H1 (cell line): ENCODE measurements at regions not wholly inside any gene's neighbourhood (a gene's known extent, or its start where the extent isn't known, plus 50 kb on each side); places are given as distances from the start of the nearest gene placed in this dataset.

Experiments
- CTCF ChIA-PET: fragments of 300-600 bp; sonication (Branson Sonifier 250); formaldehyde crosslinking; loops from one replicate; lab custom pipeline; 2021; ENCODE audit not compliant: partially characterized antibody; lab: Charles Lee
- POLR2A ChIA-PET: fragments of 300-600 bp; sonication (Branson Sonifier 250); formaldehyde crosslinking; loops from one replicate; lab custom pipeline; 2021; ENCODE audit warnings: inconsistent platforms; ENCODE audit not compliant: partially characterized antibody; lab: Charles Lee
- DNase-seq, 2 experiments: peaks; one replicate each; pipeline versions ENCODE4 v3.0.0 to v3.0.0-alpha.2; 2010 to 2022; ENCODE audit warnings: low spot score in 2 of 2, low read depth in 1 of 2, mixed read lengths in 1 of 2
- FAIRE-seq: peaks from 2 replicates; lab custom pipeline; 2011; peaks lifted over from hg19 to GRCh38; lab: Jason Lieb, UNC
- H2AFZ ChIP-seq: 2 replicates; pipeline ENCODE4 v1.8.1; 2012; ENCODE audit warnings: low read length, inconsistent platforms
- H2AK5ac ChIP-seq: 2 replicates; pipeline ENCODE4 v1.6.1; 2013; ENCODE audit warnings: low read depth, low read length
- H2BK120ac ChIP-seq: replicated peaks from 2 replicates; pipeline ENCODE3; 2013; ENCODE audit warnings: low read depth, low read length, inconsistent platforms
- H2BK12ac ChIP-seq: 2 replicates; pipeline ENCODE4 v1.6.1; 2013; ENCODE audit warnings: low read depth, low read length
- H2BK15ac ChIP-seq: 2 replicates; pipeline ENCODE4 v1.6.1; 2013; ENCODE audit warnings: low read length
- H2BK20ac ChIP-seq: 2 replicates; pipeline ENCODE4 v1.6.1; 2013; ENCODE audit warnings: low read length
- H2BK5ac ChIP-seq: 2 replicates; pipeline ENCODE4 v1.6.1; 2013; ENCODE audit warnings: low read depth, low read length
- H3K14ac ChIP-seq: 2 replicates; pipeline ENCODE4 v1.6.1; 2013; ENCODE audit warnings: inconsistent platforms; ENCODE audit not compliant: insufficient read length
- H3K18ac ChIP-seq: 2 replicates; pipeline ENCODE4 v1.6.1; 2013; ENCODE audit warnings: low read length; ENCODE audit errors: extremely low read depth
- H3K23ac ChIP-seq: 2 replicates; pipeline ENCODE4 v1.6.1; 2013; ENCODE audit warnings: inconsistent platforms; ENCODE audit not compliant: insufficient read length
- H3K23me2 ChIP-seq: 2 replicates; pipeline ENCODE4 v1.6.1; 2013; ENCODE audit warnings: low read depth, low read length
- H3K27ac ChIP-seq: 2 replicates; pipeline ENCODE4 v1.6.1; 2011; ENCODE audit warnings: low read depth, low read length, inconsistent platforms
- H3K27me3 ChIP-seq, 4 experiments: replicated peaks in 1 of 4; 1 replicate in 1 of 4; 2 replicates in 3 of 4; pipeline versions ENCODE4 v1.6.1 to v1.8.1; 2011 to 2013; ENCODE audit warnings: low read length in 3 of 4, mild to moderate bottlenecking in 3 of 4, inconsistent platforms in 2 of 4, mixed read lengths in 2 of 4, moderate library complexity in 1 of 4; ENCODE audit not compliant: control insufficient read depth in 3 of 4, insufficient read depth in 3 of 4; ENCODE audit errors: extremely low read depth in 1 of 4
- H3K36me3 ChIP-seq, 4 experiments: 2 replicates each; pipeline versions ENCODE4 v1.6.1 to v1.8.1; 2011 to 2013; ENCODE audit warnings: mild to moderate bottlenecking in 4 of 4, low read length in 3 of 4, moderate library complexity in 2 of 4, control low read depth in 1 of 4, inconsistent platforms in 1 of 4; ENCODE audit not compliant: insufficient read depth in 4 of 4, control insufficient read depth in 2 of 4
- H3K4ac ChIP-seq: replicated peaks from 2 replicates; pipeline ENCODE3; 2013; ENCODE audit warnings: low read length, low read depth, mixed read lengths, inconsistent platforms; ENCODE audit not compliant: insufficient read length
- H3K4me1 ChIP-seq, 4 experiments: replicated peaks in 1 of 4; 1 replicate in 1 of 4; 2 replicates in 3 of 4; pipeline versions ENCODE4 v1.6.1 to v1.8.1; 2011 to 2013; ENCODE audit warnings: low read length in 3 of 4, inconsistent platforms in 2 of 4, mixed read lengths in 1 of 4; ENCODE audit not compliant: insufficient read depth in 4 of 4, control insufficient read depth in 3 of 4
- H3K4me2 ChIP-seq, 2 experiments: 2 replicates each; pipeline versions ENCODE4 v1.6.1 to v1.8.1; 2011 to 2013; ENCODE audit warnings: low read depth in 2 of 2, low read length in 2 of 2, control low read depth in 1 of 2, inconsistent platforms in 1 of 2, mild to moderate bottlenecking in 1 of 2; ENCODE audit not compliant: insufficient read depth in 1 of 2
- H3K4me3 ChIP-seq, 4 experiments: fragments of 200-600, 300-600 bp in 1 of 4; sonication (generic), shearing (Covaris generic), sonication (Bioruptor Twin) in 1 of 4; 2 replicates each; pipeline versions ENCODE4 v1.5.1 to v1.8.1; 2011 to 2016; ENCODE audit warnings: low read length in 4 of 4, low read depth in 3 of 4, control low read depth in 2 of 4, inconsistent platforms in 2 of 4, mild to moderate bottlenecking in 2 of 4, mixed read lengths in 1 of 4, moderate library complexity in 1 of 4; ENCODE audit not compliant: insufficient read depth in 2 of 4; ENCODE audit errors: extremely low read depth in 1 of 4
- H3K56ac ChIP-seq: replicated peaks from 2 replicates; pipeline ENCODE3; 2013; ENCODE audit warnings: low read depth, mild to moderate bottlenecking, mixed read lengths, low read length, inconsistent platforms; ENCODE audit not compliant: insufficient read length
- H3K79me1 ChIP-seq: 2 replicates; pipeline ENCODE4 v1.6.1; 2013; ENCODE audit warnings: low read depth, low read length, control low read depth
- H3K79me2 ChIP-seq, 2 experiments: 2 replicates each; pipeline versions ENCODE4 v1.6.1 to v1.8.1; 2012 to 2013; ENCODE audit warnings: low read length in 2 of 2, mild to moderate bottlenecking in 2 of 2, inconsistent platforms in 1 of 2; ENCODE audit not compliant: insufficient read depth in 2 of 2, control insufficient read depth in 1 of 2
- H3K9ac ChIP-seq, 4 experiments: replicated peaks in 1 of 4; 1 replicate in 1 of 4; 2 replicates in 3 of 4; pipeline versions ENCODE4 v1.6.1 to v1.8.1; 2011 to 2013; ENCODE audit warnings: low read depth in 3 of 4, low read length in 3 of 4, control low read depth in 2 of 4, mild to moderate bottlenecking in 2 of 4, moderate library complexity in 2 of 4, inconsistent platforms in 1 of 4; ENCODE audit errors: extremely low read depth in 1 of 4
- H3K9me3 ChIP-seq, 2 experiments: 2 replicates each; pipeline versions ENCODE4 v1.6.1 to v1.8.1; 2012 to 2013; ENCODE audit warnings: mild to moderate bottlenecking in 2 of 2, moderate library complexity in 2 of 2, control low read depth in 1 of 2, inconsistent platforms in 1 of 2, low read depth in 1 of 2, low read length in 1 of 2, mixed read lengths in 1 of 2; ENCODE audit not compliant: insufficient read depth in 2 of 2
- H4K20me1 ChIP-seq, 2 experiments: replicated peaks in 1 of 2; 2 replicates each; pipeline versions ENCODE3 to v1.8.1; 2011 to 2013; ENCODE audit warnings: inconsistent platforms in 2 of 2, low read length in 2 of 2, mild to moderate bottlenecking in 1 of 2; ENCODE audit not compliant: insufficient read depth in 2 of 2, control insufficient read depth in 1 of 2
- H4K5ac ChIP-seq: 2 replicates; pipeline ENCODE4 v1.6.1; 2013; ENCODE audit warnings: low read length, low read depth, mixed read lengths, inconsistent platforms; ENCODE audit not compliant: insufficient read length
- H4K8ac ChIP-seq: 2 replicates; pipeline ENCODE4 v1.8.0; 2013; ENCODE audit warnings: mild to moderate bottlenecking, moderate library complexity, low read length, inconsistent platforms; ENCODE audit not compliant: insufficient read depth; ENCODE audit errors: extremely low read depth
- H4K91ac ChIP-seq: replicated peaks from 2 replicates; pipeline ENCODE3; 2013; ENCODE audit warnings: low read length, mixed read lengths, inconsistent platforms; ENCODE audit not compliant: insufficient read length
- BACH1 ChIP-seq: IDR thresholded peaks from 2 replicates; pipeline ENCODE4 v1.6.1; 2012; ENCODE audit warnings: low read length, improper control_type of control experiment
- BCL11A ChIP-seq, 2 experiments: IDR thresholded peaks; one replicate each; pipeline ENCODE4 v1.6.1; 2011; ENCODE audit warnings: low read depth in 2 of 2, low read length in 2 of 2, mild to moderate bottlenecking in 2 of 2
- CEBPB ChIP-seq: IDR thresholded peaks from 2 replicates; pipeline ENCODE4 v1.6.1; 2012; ENCODE audit warnings: low read depth, low read length
- CHD2 ChIP-seq: IDR thresholded peaks from 2 replicates; pipeline ENCODE4 v1.6.1; 2012; ENCODE audit warnings: low read length, improper control_type of control experiment
- EP300 ChIP-seq, 2 experiments: IDR thresholded peaks; 1 replicate in 1 of 2; 2 replicates in 1 of 2; pipeline ENCODE4 v1.6.1; 2011 to 2012; ENCODE audit warnings: low read depth in 2 of 2, low read length in 2 of 2, mild to moderate bottlenecking in 2 of 2, borderline replicate concordance in 1 of 2, inconsistent platforms in 1 of 2, moderate library complexity in 1 of 2
- FOSL1 ChIP-seq: IDR thresholded peaks from 2 replicates; pipeline ENCODE4 v1.6.1; 2011; ENCODE audit warnings: mild to moderate bottlenecking, low read depth, low read length, moderate library complexity; ENCODE audit not compliant: insufficient read depth
- KDM5A ChIP-seq: fragments of 200-600 bp; IDR thresholded peaks from 2 replicates; pipeline ENCODE4 v1.7.1; 2012; ENCODE audit warnings: mild to moderate bottlenecking, low read length, inconsistent platforms, mixed read lengths
- POLR2A ChIP-seq, 2 experiments: IDR thresholded peaks; 1 replicate in 1 of 2; 2 replicates in 1 of 2; pipeline ENCODE4 v1.6.1; 2011; ENCODE audit warnings: low read depth in 2 of 2, low read length in 2 of 2, mild to moderate bottlenecking in 2 of 2; ENCODE audit errors: control extremely low read depth in 1 of 2
- POLR2AphosphoS5 ChIP-seq: IDR thresholded peaks from 2 replicates; pipeline ENCODE4 v1.6.1; 2011; ENCODE audit warnings: low read depth, low read length
- RBBP5 ChIP-seq: IDR thresholded peaks from 2 replicates; pipeline ENCODE4 v1.7.1; 2012; ENCODE audit warnings: low read depth, mild to moderate bottlenecking, inconsistent platforms, low read length, moderate library complexity, borderline replicate concordance
- SIRT6 ChIP-seq: IDR thresholded peaks from one replicate; pipeline ENCODE4 v1.7.1; 2012; ENCODE audit warnings: low read length, inconsistent platforms
- SP4 ChIP-seq: IDR thresholded peaks from 2 replicates; pipeline ENCODE4 v1.6.1; 2012; ENCODE audit warnings: low read length, inconsistent platforms
- TCF12 ChIP-seq: IDR thresholded peaks from 2 replicates; pipeline ENCODE4 v1.6.1; 2011; ENCODE audit warnings: low read depth, mild to moderate bottlenecking, low read length
- ZNF274 ChIP-seq: IDR thresholded peaks from 2 replicates; pipeline ENCODE4 v1.7.0; 2012; ENCODE audit warnings: low read length, borderline replicate concordance; ENCODE audit errors: extremely low read depth
- TF ChIP-seq, protein P1 (sequence below), 3 experiments: IDR thresholded peaks; 1 replicate in 2 of 3; 2 replicates in 1 of 3; pipeline versions ENCODE4 v1.5.1 to v1.6.1; 2011; ENCODE audit warnings: low read length in 3 of 3, mild to moderate bottlenecking in 3 of 3, inconsistent platforms in 2 of 3, low read depth in 1 of 3, moderate library complexity in 1 of 3; ENCODE audit not compliant: insufficient read depth in 1 of 3; ENCODE audit errors: control extremely low read depth in 1 of 3

DNA sequence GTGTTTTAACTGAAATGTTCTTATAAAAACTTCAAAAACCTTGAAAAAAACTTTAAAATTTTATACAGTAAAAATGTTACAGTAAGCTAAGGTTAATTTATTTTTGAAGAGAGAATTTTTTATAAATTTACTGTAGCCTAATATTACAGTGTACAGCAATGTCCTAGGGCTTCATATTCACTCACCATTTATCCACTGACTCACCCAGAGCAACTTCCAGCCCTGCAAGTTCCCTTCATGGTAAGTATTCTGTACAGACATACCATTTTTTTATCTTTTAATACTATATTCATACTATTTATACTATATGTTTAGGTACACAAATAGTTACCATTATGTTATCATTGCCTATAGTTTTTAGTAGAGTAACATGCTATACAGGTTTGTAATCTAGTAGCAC lies 396.7 kb upstream of the MMADHC start:
- H3K9me3 ChIP-seq = no peaks in the 10 kb centered on the region
- no peak overlapping the region for H3K18ac ChIP-seq
- FAIRE-seq = no peak
- H3K79me1 ChIP-seq = no peaks in the 10 kb centered on the region
- peak overlapping the region in 1 of 4 experiments; percentile 8; a peak in 1 of 7 replicates for H3K9ac ChIP-seq
- H3K27me3 ChIP-seq = no peaks in the 10 kb centered on the region
- H2AK5ac ChIP-seq = no peak overlapping the region
- H3K4me1 ChIP-seq = no peaks in the 10 kb centered on the region
- no peaks in the 10 kb centered on the region for H4K20me1 ChIP-seq
- no peak overlapping the region for H4K5ac ChIP-seq
- no peak overlapping the region for H4K91ac ChIP-seq
- ChIA-PET CTCF (interaction anchor here (0.7 to 1.0 kb wide), 2 partner anchors 136 to 194 kb away, joined by 3 to 4 read pairs; no protein-coding TSS in a partner anchor), POLR2A (no interaction called here)
- H3K14ac ChIP-seq = no peak overlapping the region
- no peak for DNase-seq
- no peaks in the 10 kb centered on the region for H3K79me2 ChIP-seq
- no peak overlapping the region for H3K4me3 ChIP-seq
- H3K36me3 ChIP-seq = no peaks in the 10 kb centered on the region
- no peak overlapping the region for H3K27ac ChIP-seq
- no peak overlapping the region for H3K4ac ChIP-seq
- H2BK12ac ChIP-seq = no peak overlapping the region
- H2BK5ac ChIP-seq = no peak overlapping the region
- no peak overlapping the region for H2AFZ ChIP-seq
- H3K23ac ChIP-seq = no peak overlapping the region
- H4K8ac ChIP-seq = no peak overlapping the region
- H2BK120ac ChIP-seq = no peak overlapping the region
- no peak overlapping the region for H3K56ac ChIP-seq
- no peak overlapping the region for H2BK20ac ChIP-seq
- no peak overlapping the region for H3K4me2 ChIP-seq
- no peaks in the 10 kb centered on the region for H3K23me2 ChIP-seq
- H2BK15ac ChIP-seq = no peak overlapping the region
- TF ChIP-seq BACH1 (no peak), CHD2 (no peak), SP4 (no peak), EP300 (IDR thresholded peaks at IDR 0.05; ENCODE audit: borderline replicate concordance in 1 of 2, low read depth in 2 of 2, low read length in 2 of 2) (no peak), FOSL1 (no peak), ZNF274 (no peak), CEBPB (no peak), POLR2A (IDR thresholded peaks at IDR 0.05; ENCODE audit: control extremely low read depth in 1 of 2, low read depth in 2 of 2, low read length in 2 of 2) (no peak), SIRT6 (no peak), POLR2AphosphoS5 (no peak), BCL11A (IDR thresholded peaks at IDR 0.05; ENCODE audit: low read depth in 2 of 2, low read length in 2 of 2) (no peak), RBBP5 (no peak), TCF12 (no peak), KDM5A (no peak)
- TF ChIP-seq, protein P1, sequence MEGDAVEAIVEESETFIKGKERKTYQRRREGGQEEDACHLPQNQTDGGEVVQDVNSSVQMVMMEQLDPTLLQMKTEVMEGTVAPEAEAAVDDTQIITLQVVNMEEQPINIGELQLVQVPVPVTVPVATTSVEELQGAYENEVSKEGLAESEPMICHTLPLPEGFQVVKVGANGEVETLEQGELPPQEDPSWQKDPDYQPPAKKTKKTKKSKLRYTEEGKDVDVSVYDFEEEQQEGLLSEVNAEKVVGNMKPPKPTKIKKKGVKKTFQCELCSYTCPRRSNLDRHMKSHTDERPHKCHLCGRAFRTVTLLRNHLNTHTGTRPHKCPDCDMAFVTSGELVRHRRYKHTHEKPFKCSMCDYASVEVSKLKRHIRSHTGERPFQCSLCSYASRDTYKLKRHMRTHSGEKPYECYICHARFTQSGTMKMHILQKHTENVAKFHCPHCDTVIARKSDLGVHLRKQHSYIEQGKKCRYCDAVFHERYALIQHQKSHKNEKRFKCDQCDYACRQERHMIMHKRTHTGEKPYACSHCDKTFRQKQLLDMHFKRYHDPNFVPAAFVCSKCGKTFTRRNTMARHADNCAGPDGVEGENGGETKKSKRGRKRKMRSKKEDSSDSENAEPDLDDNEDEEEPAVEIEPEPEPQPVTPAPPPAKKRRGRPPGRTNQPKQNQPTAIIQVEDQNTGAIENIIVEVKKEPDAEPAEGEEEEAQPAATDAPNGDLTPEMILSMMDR (IDR thresholded peaks at IDR 0.05; ENCODE audit: control extremely low read depth in 1 of 3, insufficient read depth in 1 of 3, low read depth in 1 of 3, low read length in 3 of 3) = no peak
